ENCODE measurements at regions not wholly inside any gene's neighbourhood (a gene's known extent, or its start where the extent isn't known, plus 50 kb on each side); places are given as distances from the start of the nearest gene placed in this dataset.
"Not testable (repeated sequence)": the region's sequence is repeated elsewhere in the genome, so short reads cannot be mapped to it uniquely, and the experiment has no call there.

- Histone ChIP-seq H3K27me3 (ENCODE audit: insufficient read depth, low read length) (no peaks in the 10 kb centered on the region), H3K4me3 (ENCODE audit: low read length) (no peak overlapping the region), H3K4me1 (ENCODE audit: insufficient read depth, low read length) (no peaks in the 10 kb centered on the region), H3K9me3 (ENCODE audit: low read depth, low read length) (no peaks in the 10 kb centered on the region)
Measured at GRCh38 chr5:62795926-62796325, 217.3 kb downstream of the LRRC70 start.

- Histone ChIP-seq H3K4me3 (ENCODE audit: low read length) (no peak overlapping the region), H3K4me1 (ENCODE audit: insufficient read depth, low read length) (no peaks in the 10 kb centered on the region), H3K27me3 (ENCODE audit: insufficient read depth, low read length) (no peaks in the 10 kb centered on the region), H3K9me3 (ENCODE audit: low read depth, low read length) (no peaks in the 10 kb centered on the region)
Measured at GRCh38 chr5:62794456-62794855, 215.8 kb downstream of the LRRC70 start.

DNA sequence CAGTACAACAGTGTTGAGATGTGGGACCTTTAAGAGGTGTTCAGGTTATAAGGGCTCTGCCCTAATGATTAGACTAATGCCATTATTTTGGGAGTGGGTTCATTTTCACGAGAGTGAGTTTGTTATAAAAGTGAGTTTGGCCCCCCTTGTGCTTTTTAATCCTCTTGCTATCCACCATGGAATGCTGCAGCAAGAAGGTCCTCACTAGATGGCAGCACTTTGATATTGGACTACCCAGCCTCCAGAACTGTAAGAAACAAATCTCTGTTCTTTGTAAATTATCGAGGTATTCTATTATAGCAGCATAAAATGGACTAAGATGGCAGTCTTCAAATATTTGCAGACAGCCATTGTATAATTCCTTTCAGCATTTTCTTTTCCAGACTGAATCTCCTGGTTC lies 212.4 kb downstream of the LRRC70 start:
- Histone ChIP-seq H3K9me3 (ENCODE audit: low read depth, low read length) (no peaks in the 10 kb centered on the region), H3K4me1 (ENCODE audit: insufficient read depth, low read length) (no peaks in the 10 kb centered on the region), H3K27me3 (ENCODE audit: insufficient read depth, low read length) (no peaks in the 10 kb centered on the region), H3K4me3 (ENCODE audit: low read length) (no peak overlapping the region)

DNA sequence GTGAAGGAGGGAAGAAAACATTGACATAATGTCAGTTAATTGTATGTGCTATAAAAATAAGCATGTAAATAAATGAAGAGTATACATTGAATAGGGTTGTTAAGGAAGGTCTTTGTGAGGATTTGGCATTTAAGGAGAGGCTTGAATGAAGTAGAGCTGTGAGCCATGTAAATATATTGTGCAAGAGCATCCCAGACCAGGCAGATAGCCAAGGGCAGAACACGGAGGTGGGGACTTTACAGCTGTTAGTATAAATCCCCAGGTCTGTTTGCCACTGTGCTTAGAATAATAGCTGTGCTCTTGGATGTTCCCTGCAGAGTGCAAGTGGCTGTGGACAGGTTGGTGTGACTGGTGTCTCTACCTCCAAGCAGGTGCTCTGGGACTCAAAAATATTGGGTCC lies 211.7 kb downstream of the LRRC70 start:
- Histone ChIP-seq H3K4me1 (ENCODE audit: insufficient read depth, low read length) (no peaks in the 10 kb centered on the region), H3K4me3 (ENCODE audit: low read length) (no peak overlapping the region), H3K9me3 (ENCODE audit: low read depth, low read length) (no peaks in the 10 kb centered on the region), H3K27me3 (ENCODE audit: insufficient read depth, low read length) (no peaks in the 10 kb centered on the region)

- Histone ChIP-seq H3K27me3 (ENCODE audit: insufficient read depth, low read length) (no peaks in the 10 kb centered on the region), H3K4me1 (ENCODE audit: insufficient read depth, low read length) (no peaks in the 10 kb centered on the region), H3K9me3 (ENCODE audit: low read depth, low read length) (no peaks in the 10 kb centered on the region), H3K4me3 (ENCODE audit: low read length) (no peak overlapping the region)
Measured at GRCh38 chr5:62786099-62786498, 207.5 kb downstream of the LRRC70 start.

GRCh38 chr5:62785588-62785987 lies 207.0 kb downstream of the LRRC70 start:
- Histone ChIP-seq H3K9me3 (ENCODE audit: low read depth, low read length) (no peaks in the 10 kb centered on the region), H3K4me3 (ENCODE audit: low read length) (no peak overlapping the region), H3K27me3 (ENCODE audit: insufficient read depth, low read length) (no peaks in the 10 kb centered on the region), H3K4me1 (ENCODE audit: insufficient read depth, low read length) (no peaks in the 10 kb centered on the region)

- peaks cover 4% of the 10 kb centered on the region for H3K4me1 ChIP-seq (ENCODE audit: insufficient read depth, low read length)
- H3K9me3 ChIP-seq (ENCODE audit: low read depth, low read length), result no peaks in the 10 kb centered on the region
- no peak overlapping the region for H3K4me3 ChIP-seq (ENCODE audit: low read length)
- H3K27me3 ChIP-seq (ENCODE audit: insufficient read depth, low read length), result no peaks in the 10 kb centered on the region
Measured at GRCh38 chr5:62783374-62784057, 204.9 kb downstream of the LRRC70 start.

DNA sequence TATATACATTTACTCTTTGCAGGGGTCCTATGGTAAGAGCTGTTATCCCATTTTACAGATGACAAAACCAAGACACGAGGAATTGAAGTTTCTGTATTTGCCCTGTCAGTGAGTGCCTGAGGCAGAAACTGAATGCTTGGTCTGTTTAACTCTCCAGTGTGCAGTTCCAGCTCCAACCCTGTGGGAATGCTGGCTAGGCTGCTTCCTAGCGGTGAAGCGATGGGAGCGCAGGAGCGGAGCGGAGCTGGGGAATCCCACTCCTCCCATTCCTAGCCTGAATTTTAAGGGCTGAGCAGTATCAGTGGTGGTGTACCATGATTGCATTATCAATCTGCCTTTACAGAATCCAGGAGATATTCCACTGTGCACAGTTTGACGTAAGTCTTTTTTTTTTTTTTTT lies 202.3 kb downstream of the LRRC70 start:
- Histone ChIP-seq H3K4me3 (ENCODE audit: low read length) (no peak overlapping the region), H3K9me3 (ENCODE audit: low read depth, low read length) (no peaks in the 10 kb centered on the region), H3K4me1 (ENCODE audit: insufficient read depth, low read length) (peaks cover 13% of the 10 kb centered on the region), H3K27me3 (ENCODE audit: insufficient read depth, low read length) (no peaks in the 10 kb centered on the region)

GRCh38 chr5:62780230-62780629 lies 201.6 kb downstream of the LRRC70 start:
- H3K4me3 ChIP-seq (ENCODE audit: low read length), result no peak overlapping the region
- H3K9me3 ChIP-seq (ENCODE audit: low read depth, low read length), result no peaks in the 10 kb centered on the region
- no peaks in the 10 kb centered on the region for H3K27me3 ChIP-seq (ENCODE audit: insufficient read depth, low read length)
- peaks cover 13% of the 10 kb centered on the region for H3K4me1 ChIP-seq (ENCODE audit: insufficient read depth, low read length)

DNA sequence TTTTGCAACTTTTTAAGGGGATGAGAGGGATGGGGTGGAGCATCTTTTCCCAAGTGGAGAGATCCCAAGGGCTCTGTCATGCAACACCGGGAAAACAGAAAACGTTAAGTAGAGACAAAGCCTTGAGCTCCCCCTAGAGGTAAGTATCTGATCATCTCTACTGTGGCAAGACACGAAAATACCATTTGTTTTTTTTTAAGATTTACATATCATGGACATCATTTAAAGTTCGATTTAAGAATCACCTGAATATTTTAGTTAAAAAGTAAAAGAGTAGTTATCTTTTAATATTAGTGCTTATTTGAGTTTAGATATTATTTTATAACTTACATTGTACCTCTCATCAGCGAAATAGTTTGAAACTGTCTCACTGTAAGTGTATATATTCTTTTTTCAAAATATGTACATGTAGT lies 200.4 kb downstream of the LRRC70 start:
- no peaks in the 10 kb centered on the region for H3K27me3 ChIP-seq (ENCODE audit: insufficient read depth, low read length)
- H3K4me3 ChIP-seq (ENCODE audit: low read length), result no peak overlapping the region
- H3K4me1 ChIP-seq (ENCODE audit: insufficient read depth, low read length), result peaks cover 13% of the 10 kb centered on the region
- no peaks in the 10 kb centered on the region for H3K9me3 ChIP-seq (ENCODE audit: low read depth, low read length)

DNA sequence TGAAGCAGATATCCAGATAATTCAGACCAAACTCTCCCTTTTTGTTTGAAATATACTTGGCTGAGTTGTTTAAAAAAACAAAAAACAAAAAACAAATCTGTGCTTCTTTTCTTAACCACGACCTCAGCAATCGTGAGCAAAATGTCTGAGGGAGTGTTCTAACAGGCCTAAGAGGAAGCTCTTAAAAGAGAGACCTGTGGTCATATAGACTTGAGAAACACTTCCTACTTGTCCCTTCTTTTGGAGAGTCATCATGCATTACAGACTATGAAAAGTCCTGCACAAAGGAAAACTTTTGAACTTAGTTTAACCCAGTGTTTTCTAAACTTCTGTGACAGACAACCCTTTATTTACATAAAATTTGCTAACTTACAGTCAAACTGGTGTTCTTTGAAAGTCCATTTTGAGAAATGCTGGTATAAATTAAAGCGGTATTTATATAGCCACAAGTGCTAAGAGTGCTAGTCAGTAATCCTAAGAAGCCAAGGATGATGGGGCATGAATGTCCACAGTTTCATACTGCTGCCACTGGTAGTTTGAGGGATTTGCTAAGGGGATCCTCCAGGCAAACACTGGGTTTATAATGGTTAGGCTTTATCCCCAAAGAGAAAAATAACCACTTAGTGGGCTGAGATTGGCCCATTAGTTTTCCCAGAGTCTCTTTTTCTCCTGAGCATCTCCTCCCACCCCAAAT lies 199.8 kb downstream of the LRRC70 start:
- H3K27me3 ChIP-seq (ENCODE audit: insufficient read depth, low read length), result no peaks in the 10 kb centered on the region
- no peak overlapping the region for H3K4me3 ChIP-seq (ENCODE audit: low read length)
- peaks cover 13% of the 10 kb centered on the region for H3K4me1 ChIP-seq (ENCODE audit: insufficient read depth, low read length)
- no peaks in the 10 kb centered on the region for H3K9me3 ChIP-seq (ENCODE audit: low read depth, low read length)

DNA sequence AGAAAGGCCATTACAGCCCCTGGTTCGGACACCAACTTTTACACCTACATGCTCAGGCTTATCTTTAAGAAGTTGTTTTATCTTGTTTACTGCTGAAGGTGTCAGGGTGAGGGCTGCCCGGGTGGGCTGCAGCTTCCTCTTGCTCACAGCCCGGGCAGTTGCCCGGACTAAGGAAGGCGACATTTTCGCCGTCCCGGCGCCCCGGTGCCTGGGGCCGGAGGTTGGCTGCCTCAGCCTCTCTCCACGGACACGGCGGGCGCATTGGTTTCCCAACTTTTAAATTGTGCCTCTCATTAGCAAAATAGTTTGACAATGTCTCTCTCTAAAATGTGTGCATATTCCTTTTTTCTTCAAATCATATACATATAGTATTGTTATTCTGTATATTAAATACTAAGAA lies 198.5 kb downstream of the LRRC70 start:
- peaks cover 13% of the 10 kb centered on the region for H3K4me1 ChIP-seq (ENCODE audit: insufficient read depth, low read length)
- not testable (repeated sequence) for H3K4me3 ChIP-seq (ENCODE audit: low read length); H3K27me3 ChIP-seq (ENCODE audit: insufficient read depth, low read length); H3K9me3 ChIP-seq (ENCODE audit: low read depth, low read length)

DNA sequence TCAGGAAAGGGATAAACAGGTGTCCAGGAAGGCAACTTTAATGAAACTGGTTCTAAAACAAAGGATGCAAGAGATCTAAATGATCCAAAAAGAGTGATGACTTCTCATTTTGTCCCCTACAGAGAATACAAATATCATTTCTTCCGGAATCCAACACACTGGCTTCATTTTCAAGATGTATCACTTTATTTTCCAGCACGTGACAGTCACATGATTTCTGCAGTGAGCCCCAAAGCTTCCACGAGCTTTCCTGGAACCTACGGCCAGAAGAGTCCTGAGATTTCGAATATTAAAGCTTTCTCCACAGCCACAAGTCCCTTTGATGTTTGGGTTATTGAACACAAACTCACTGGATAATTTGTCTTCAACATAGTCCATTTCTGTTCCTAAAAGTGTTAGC lies 198.0 kb downstream of the LRRC70 start:
- not testable (repeated sequence) for H3K4me3 ChIP-seq (ENCODE audit: low read length); H3K9me3 ChIP-seq (ENCODE audit: low read depth, low read length); H3K27me3 ChIP-seq (ENCODE audit: insufficient read depth, low read length)
- peaks cover 13% of the 10 kb centered on the region for H3K4me1 ChIP-seq (ENCODE audit: insufficient read depth, low read length)

- H3K27me3 ChIP-seq (ENCODE audit: insufficient read depth, low read length), result no peaks in the 10 kb centered on the region
- H3K4me3 ChIP-seq (ENCODE audit: low read length), result no peak overlapping the region
- H3K4me1 ChIP-seq (ENCODE audit: insufficient read depth, low read length), result peaks cover 8% of the 10 kb centered on the region
- no peaks in the 10 kb centered on the region for H3K9me3 ChIP-seq (ENCODE audit: low read depth, low read length)
Measured at GRCh38 chr5:62773460-62773859, 194.8 kb downstream of the LRRC70 start.

- Histone ChIP-seq H3K4me3 (ENCODE audit: low read length) (no peak overlapping the region), H3K4me1 (ENCODE audit: insufficient read depth, low read length) (no peaks in the 10 kb centered on the region), H3K9me3 (ENCODE audit: low read depth, low read length) (no peaks in the 10 kb centered on the region), H3K27me3 (ENCODE audit: insufficient read depth, low read length) (no peaks in the 10 kb centered on the region)
Measured at GRCh38 chr5:62771341-62771740, 192.7 kb downstream of the LRRC70 start.

DNA sequence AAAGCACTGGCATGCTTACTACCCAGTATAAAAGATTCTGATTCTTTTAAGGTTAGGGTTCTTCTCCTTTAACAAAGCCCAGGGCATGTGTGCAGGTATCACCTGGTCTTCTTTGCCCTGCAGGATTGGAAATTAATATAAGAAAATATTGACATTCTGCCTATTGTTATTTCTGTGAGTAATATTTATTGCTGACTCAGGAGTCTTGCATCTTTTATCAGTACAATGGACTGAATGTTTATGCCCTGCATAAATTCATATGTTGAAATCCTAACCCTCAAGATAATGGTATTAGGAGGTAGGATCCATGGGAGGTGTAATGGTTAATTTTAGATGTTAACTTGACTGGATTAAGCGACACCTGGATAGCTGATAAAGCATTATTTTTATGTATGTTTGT lies 189.0 kb downstream of the LRRC70 start:
- Histone ChIP-seq H3K9me3 (ENCODE audit: low read depth, low read length) (no peaks in the 10 kb centered on the region), H3K4me1 (ENCODE audit: insufficient read depth, low read length) (no peaks in the 10 kb centered on the region), H3K4me3 (ENCODE audit: low read length) (no peak overlapping the region), H3K27me3 (ENCODE audit: insufficient read depth, low read length) (no peaks in the 10 kb centered on the region)
